IPS DF 4.7 (cell line): ENCODE measurements at regions not wholly inside any gene's neighbourhood (a gene's known extent, or its start where the extent isn't known, plus 50 kb on each side); places are given as distances from the start of the nearest gene placed in this dataset.

Experiments
- DNase-seq: peaks from one replicate; pipeline ENCODE4 v3.0.0-alpha.2; 2013; ENCODE audit warnings: low spot score; ENCODE audit errors: extremely low read depth

- DNase-seq, result no peak
Observed at GRCh38 chr10:129331839-129332220, 135.2 kb upstream of the MGMT start.

- peak; percentile 46 for DNase-seq
Observed at GRCh38 chr10:129332476-129332875, 134.6 kb upstream of the MGMT start.

GRCh38 chr10:129333706-129334105 lies 133.3 kb upstream of the MGMT start:
- DNase-seq, result no peak

- no peak for DNase-seq
Observed at GRCh38 chr10:129334266-129334665, 132.8 kb upstream of the MGMT start.

- no peak for DNase-seq
Observed at GRCh38 chr10:129335396-129335795, 131.6 kb upstream of the MGMT start.

GRCh38 chr10:129335942-129336341 lies 131.1 kb upstream of the MGMT start:
- no peak for DNase-seq

- no peak for DNase-seq
Observed at GRCh38 chr10:129339191-129339590, 127.8 kb upstream of the MGMT start.

GRCh38 chr10:129339841-129340240 lies 127.2 kb upstream of the MGMT start:
- no peak for DNase-seq

- DNase-seq, result no peak
Observed at GRCh38 chr10:129341087-129341486, 126.0 kb upstream of the MGMT start.

GRCh38 chr10:129342385-129342784 lies 124.7 kb upstream of the MGMT start:
- no peak for DNase-seq

- DNase-seq, result no peak
Observed at GRCh38 chr10:129343141-129343540, 123.9 kb upstream of the MGMT start.

GRCh38 chr10:129344103-129344502 lies 122.9 kb upstream of the MGMT start:
- no peak for DNase-seq

GRCh38 chr10:129344731-129345355 lies 122.2 kb upstream of the MGMT start:
- DNase-seq, result no peak

- no peak for DNase-seq
Observed at GRCh38 chr10:129345763-129346162, 121.3 kb upstream of the MGMT start.

GRCh38 chr10:129350690-129351089 lies 116.4 kb upstream of the MGMT start:
- no peak for DNase-seq

GRCh38 chr10:129353101-129353500 lies 113.9 kb upstream of the MGMT start:
- DNase-seq, result no peak

- DNase-seq, result no peak
Observed at GRCh38 chr10:129360046-129360445, 107.0 kb upstream of the MGMT start.

- DNase-seq, result no peak
Observed at GRCh38 chr10:129361676-129362376, 105.2 kb upstream of the MGMT start.

- DNase-seq, result no peak
Observed at GRCh38 chr10:129364949-129365348, 102.1 kb upstream of the MGMT start.

GRCh38 chr10:129365767-129366402 lies 101.2 kb upstream of the MGMT start:
- DNase-seq, result no peak

GRCh38 chr10:129366450-129366849 lies 100.6 kb upstream of the MGMT start:
- DNase-seq, result no peak

GRCh38 chr10:129369566-129369965 lies 97.5 kb upstream of the MGMT start:
- DNase-seq, result no peak

GRCh38 chr10:129371541-129371940 lies 95.5 kb upstream of the MGMT start:
- DNase-seq, result no peak
